NOMO-1 treated with DMSO at 0.1 percent for 48 hours (cell line): ENCODE measurements at regions not wholly inside any gene's neighbourhood (a gene's known extent, or its start where the extent isn't known, plus 50 kb on each side); places are given as distances from the start of the nearest gene placed in this dataset.
"Not testable (repeated sequence)": the region's sequence is repeated elsewhere in the genome, so short reads cannot be mapped to it uniquely, and the experiment has no call there.

ENCODE experiments used
- DNase-seq: peaks from one replicate; lab custom pipeline; 2025; ENCODE audit not compliant: unreplicated experiment; lab: John Stamatoyannopoulos, UW

- DNase-seq = not testable (repeated sequence)
These were observed 103.5 kb upstream of the AGAP9 start for GRCh38 chr10:47626975-47627374.

- peak; percentile 40 for DNase-seq
These were observed 99.3 kb upstream of the AGAP9 start for GRCh38 chr10:47622719-47623118.

GRCh38 chr10:47619300-47620012, 96.0 kb upstream of the AGAP9 start:
- DNase-seq = not testable (repeated sequence)

GRCh38 chr10:47609311-47609710, 85.9 kb upstream of the AGAP9 start:
- not testable (repeated sequence) for DNase-seq

- DNase-seq = not testable (repeated sequence)
These were observed 82.6 kb upstream of the AGAP9 start for GRCh38 chr10:47605791-47606773.

- not testable (repeated sequence) for DNase-seq
These were observed 77.2 kb upstream of the AGAP9 start for GRCh38 chr10:47600604-47601003.

- not testable (repeated sequence) for DNase-seq
These were observed 76.7 kb upstream of the AGAP9 start for GRCh38 chr10:47600127-47600526.

GRCh38 chr10:47599657-47600056, 76.2 kb upstream of the AGAP9 start:
- not testable (repeated sequence) for DNase-seq

GRCh38 chr10:47593805-47594204, 70.4 kb upstream of the AGAP9 start:
- not testable (repeated sequence) for DNase-seq

- not testable (repeated sequence) for DNase-seq
These were observed 69.7 kb upstream of the AGAP9 start for GRCh38 chr10:47593129-47593528.

GRCh38 chr10:47590956-47591355, 67.5 kb upstream of the AGAP9 start:
- DNase-seq = not testable (repeated sequence)

- peak; percentile 33 for DNase-seq
These were observed 67.1 kb upstream of the AGAP9 start for GRCh38 chr10:47590534-47590933.

- not testable (repeated sequence) for DNase-seq
These were observed 58.6 kb upstream of the AGAP9 start for GRCh38 chr10:47582051-47582450.

GRCh38 chr10:47580063-47580462, 56.6 kb upstream of the AGAP9 start:
- not testable (repeated sequence) for DNase-seq

- DNase-seq = not testable (repeated sequence)
These were observed 55.1 kb upstream of the AGAP9 start for GRCh38 chr10:47578547-47578946.
